COR-L47 (cell line): ENCODE measurements at regions not wholly inside any gene's neighbourhood (a gene's known extent, or its start where the extent isn't known, plus 50 kb on each side); places are given as distances from the start of the nearest gene placed in this dataset.

ENCODE experiments used
- DNase-seq: peaks from one replicate; lab custom pipeline; 2025; lab: John Stamatoyannopoulos, UW

DNA sequence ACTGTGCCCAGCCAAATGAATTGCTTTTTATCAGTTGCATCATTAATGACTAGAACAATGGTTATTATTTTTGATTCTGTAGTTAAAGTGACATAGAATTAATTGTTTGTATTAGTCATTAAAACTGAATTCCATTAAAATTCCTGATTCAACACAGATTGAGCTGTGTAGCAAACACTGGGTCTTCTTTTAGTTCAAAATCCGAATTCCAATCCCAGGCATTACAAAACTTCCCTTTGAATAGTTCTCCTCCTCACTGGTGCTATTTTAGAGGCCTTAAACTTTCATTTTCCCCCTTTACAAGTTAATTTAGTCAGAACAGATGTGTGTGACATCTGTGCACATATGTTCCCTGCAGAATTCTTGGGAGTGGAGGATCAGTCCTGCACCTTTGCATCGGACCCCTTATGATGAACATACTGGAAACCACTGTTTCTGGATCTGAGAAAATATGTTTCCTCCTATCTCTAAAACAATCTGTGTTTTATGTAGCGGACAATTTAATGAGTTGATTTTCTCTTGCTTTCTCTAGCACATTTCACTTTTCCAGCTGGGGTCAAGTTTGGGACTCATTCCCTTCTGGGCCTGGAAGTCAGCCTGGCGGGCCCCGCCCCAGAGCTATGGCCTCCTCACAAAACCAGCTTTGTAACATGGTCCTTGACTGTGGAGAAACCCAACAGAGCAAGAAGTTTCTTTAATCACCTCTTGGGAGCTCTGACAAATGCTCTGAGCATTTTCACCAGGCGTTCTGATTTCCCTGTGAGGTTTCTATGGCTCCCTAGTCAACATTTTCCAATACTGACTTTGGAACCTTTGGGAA lies 87.9 kb upstream of the MAMDC2 start:
- no peak for DNase-seq

DNA sequence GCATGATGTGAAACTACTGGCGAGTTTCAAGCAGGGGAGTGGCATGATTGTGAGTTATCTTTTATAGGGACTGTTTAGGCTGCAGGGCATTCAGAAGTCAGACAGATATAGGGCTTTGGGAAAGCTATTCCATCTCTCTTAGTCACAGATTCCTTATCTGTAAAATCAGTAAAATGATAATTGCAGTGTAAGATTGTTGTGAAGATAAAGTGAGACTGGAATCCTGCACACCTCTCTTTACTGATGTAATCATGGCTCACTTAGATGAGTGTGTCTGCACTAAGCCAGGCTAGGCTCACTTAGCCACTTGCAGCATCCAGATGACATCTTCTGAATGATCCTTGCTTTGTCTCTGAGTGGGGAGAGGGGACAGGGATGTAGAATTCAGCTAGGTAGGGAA lies 81.8 kb upstream of the MAMDC2 start:
- no peak for DNase-seq

DNA sequence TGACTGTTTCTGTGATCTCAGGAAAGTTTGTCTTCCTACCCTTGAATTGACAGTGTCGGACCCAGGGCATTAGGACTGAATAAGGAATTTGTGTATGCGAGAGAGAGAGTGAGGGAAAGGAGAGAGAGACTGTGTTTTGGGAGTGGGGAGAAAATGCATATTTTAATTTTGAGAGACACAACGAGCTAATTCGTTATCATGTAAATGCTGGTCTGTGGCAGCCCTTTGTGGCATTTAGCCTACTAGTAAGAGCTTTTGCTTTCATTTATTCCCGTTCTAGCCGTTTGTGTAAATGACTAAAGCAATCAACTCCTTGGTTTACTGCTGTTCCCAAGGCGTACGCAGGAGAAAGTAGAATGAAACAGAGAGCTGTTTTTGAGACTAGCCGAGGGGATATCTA lies 79.8 kb upstream of the MAMDC2 start:
- DNase-seq = no peak

DNA sequence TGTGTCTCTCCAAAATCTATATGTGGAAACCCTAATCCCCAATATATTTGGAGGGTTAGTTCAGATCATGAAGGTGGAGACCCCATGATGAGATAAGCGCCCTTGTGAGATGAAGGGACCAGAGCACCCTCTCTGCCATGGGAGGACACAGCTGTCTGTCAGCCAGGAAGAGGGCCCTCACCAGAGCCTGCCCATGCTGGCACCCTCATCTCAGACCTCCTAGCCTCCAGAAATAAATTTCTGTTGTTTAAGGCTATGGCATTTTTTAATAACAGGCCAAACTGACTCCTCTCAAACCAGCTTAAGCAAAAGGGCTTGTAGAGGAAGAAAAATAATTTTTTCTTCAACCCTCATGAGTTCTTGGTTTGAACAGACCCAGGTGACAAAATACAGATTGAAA lies 79.2 kb upstream of the MAMDC2 start:
- DNase-seq = no peak

DNA sequence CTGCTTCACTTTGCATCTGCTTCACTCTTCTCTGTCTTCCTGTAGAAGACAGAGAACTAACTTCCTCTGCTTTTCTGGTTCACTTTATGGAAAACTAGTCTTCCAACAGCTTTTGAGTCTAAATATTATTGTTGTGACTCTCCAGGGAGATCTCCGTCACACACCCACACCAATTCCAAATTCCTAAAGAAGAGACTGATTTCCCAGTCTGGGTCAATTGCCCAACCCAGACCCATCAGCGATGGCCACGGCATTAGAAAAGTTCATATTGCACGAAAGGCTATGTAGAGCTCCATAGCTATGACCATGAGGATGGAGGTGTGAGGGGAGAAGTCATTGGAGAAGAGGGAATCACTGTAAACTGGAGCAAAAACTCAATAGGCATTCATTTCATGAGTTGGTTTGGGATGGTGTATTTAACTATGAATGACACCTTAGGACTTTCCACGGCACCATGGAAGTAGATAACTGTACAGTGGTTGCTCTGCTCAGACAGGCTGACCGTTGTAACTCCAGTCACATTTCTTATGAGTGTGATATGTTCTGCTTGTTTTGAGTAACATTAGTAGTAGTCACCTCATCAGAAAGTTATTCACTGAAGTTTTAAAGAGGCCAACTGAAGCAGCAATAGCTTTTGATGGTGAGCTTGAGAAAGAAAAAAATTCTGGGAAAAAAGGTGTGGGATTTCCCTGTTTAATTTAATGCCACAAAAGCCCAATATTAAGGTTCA lies 78.1 kb upstream of the MAMDC2 start:
- no peak for DNase-seq

DNA sequence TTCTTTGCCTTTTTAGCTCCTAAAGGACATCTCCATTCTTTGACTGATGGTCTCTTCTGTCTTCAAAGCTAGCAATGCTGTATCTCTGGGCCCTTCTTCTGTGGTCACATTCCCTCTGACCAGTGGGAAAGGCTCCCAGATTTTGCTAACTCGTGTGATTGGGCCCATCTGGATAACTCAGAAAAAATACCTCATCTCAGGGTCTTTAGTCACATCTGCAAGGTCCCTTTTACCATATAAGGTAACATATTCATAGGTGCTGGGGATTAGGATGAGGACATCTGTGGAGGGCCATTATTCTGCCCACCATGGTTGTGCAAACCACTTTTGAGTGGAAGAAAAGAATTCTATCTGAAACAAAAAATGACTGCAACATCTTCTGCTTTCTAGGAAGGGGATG lies 76.3 kb upstream of the MAMDC2 start:
- no peak for DNase-seq

DNA sequence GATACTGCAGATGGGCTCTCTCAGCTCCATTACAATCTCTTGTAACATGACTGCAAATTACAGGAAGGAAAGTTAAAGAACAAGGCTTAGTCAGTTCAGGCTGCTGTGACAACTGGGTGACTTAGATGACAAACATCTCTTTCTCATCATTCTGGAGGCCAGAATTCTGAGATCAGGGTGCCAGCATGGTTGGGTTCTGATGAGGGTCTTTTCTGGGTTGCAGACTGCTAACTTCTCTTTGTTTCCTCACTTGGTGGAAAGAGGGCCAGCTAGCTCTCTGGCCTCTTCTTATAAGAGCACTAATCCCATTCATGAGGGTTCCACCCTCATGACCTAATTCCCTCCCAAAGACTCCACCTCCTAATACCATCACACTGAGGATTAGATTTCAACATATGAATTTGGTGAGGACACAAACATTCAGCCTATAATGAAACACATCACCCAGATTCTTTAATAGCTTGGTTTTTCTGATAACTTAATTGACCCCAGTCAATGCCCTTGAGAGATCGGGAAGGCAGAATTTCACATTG lies 73.6 kb upstream of the MAMDC2 start:
- DNase-seq = no peak

DNA sequence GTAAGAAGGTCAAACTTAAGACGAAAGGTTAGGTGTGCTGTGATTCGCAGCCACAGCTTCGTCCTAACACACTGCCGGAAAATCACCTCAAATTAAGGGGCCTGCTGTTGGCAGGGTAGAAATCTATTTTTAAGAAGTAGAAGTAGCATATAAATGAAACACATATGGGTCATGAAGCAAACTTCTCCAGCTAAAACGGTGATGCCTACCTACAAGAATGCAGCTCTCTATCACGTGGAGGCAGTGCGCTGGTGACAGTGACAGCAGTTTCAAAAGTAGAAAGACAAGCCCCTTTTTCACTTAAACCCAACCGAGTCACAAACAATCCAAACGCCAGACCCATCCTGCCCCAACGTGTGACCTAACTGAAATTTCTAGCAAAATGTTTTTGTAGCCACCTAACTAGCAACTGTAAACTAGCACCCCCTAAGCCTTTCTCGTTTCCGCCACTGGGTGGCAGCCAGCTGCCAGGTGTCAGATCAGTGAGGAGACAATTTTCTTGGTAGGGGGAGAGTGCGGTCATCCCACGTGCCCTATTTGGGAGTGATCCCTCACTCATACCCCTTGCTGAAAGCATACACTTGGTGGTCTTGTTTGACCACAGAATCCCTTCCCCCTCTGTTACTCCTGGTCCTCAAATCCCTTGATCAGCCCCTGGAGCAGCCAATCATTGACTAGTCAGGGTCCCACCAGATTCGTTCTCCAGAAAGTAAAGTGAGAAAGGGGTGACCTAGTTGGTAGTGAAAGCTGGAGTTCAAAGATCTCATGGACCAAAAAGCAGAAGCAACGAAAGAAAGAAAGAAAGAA lies 71.8 kb upstream of the MAMDC2 start:
- peak; percentile 82 for DNase-seq

DNA sequence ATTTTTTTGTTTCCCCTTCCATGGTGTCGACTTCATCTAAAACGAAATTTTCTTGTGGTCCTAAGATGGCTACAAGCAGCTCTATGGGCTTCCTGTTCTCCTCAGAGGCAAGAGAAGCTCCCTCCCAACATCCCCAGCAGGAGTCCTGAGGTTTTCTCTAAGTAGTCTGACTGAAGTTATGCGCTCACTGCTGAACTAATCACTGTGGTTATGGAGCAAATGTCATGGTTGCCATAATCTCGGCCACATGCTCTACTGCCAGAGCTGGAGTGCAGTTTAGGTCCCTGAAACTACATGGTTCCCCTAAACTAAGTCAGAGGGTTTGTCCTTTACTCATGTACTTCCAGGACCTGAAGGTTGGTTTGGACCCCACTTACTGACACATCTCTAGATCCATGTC lies 68.0 kb upstream of the MAMDC2 start:
- no peak for DNase-seq

DNA sequence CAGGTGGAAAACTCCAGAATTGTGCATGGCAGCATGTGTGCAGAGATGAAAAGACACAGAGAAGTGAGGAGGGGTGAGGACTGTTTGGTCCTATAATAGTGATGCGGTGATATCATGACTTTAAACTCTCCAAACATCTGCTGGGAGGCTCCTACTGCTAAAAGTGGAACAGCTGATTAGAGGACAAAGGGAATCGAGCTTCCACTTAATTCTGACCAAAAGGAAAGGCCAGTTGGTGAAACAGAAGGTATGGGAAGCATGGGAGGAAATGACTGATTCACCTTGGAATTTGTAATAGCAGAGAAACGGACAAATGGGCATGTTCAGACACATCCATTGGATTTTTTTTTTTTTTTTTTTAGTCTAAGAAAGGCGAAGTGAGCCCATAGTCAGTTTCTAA lies 67.5 kb upstream of the MAMDC2 start:
- no peak for DNase-seq

DNA sequence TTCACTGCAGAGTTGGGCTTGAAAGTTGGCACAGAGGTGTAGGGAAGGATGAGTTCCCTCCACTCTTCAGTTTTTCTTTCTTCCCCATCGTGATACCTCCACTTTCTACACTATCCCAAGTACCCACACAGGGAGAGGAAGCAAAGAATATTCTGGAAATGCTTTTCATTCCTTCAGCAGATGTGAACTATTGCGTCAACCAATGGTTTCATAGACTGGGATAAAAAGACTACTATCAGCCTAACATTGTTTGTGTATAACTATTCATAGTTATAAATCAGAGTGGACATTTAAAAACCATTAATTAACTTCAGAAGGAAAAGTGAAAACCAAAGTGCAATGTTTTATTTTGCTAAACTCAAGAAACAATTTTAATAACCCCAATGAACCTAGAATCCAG lies 63.6 kb upstream of the MAMDC2 start:
- no peak for DNase-seq

DNA sequence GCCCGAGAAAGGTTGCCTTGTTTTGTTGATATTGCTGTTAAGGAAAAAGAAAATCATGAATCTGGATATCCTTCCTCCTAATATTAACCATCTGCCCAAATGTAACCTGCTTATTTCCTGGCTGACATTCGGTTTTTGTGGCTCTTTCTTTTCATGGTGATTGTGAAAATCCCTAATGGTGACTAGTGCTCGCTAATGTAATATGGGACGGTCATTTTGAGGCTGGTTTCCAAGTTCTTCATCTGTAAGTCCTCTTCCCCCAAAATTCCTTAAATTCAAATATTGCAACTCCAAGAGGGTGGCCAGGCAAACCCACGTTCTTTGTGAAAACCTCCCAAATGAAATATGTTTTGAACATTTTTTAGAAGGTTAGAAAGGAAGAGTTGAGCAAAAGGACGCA lies 63.1 kb upstream of the MAMDC2 start:
- DNase-seq = no peak

DNA sequence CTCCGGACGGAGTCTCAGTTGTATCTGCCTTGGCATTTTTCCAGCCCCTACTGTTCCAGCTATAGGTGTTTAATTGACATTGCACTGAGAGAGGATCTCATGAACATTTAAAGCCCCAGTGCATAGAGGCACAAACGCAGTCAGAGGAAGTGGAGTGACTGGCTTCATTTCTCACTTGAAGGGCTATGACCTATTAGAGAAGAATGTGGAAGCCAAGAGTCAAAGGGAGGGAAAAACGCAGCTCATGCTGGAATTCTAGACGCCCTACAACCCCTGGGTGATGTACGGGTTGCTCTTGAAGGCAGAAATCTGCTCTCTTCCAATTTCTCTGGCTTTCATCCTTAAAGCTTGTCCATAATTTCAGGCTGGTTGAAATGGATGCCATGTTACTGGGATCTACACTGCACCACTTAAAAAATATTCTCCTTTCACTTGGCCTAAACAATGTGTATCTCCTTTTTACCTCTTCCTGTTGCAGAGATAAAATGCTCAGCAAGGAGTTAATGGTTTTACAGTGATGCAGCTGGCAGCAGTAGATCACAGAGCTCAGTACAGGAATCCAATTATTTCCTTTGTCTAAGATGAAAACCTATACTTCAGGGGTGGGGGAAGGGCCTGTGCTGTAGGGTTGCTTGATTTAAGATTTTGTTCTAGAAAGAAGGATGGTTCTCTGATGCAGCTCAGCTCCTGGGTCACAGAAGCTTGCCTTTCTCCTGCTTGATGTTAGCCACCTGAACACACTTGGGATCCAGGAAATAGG lies 61.8 kb upstream of the MAMDC2 start:
- peak; percentile 67 for DNase-seq

DNA sequence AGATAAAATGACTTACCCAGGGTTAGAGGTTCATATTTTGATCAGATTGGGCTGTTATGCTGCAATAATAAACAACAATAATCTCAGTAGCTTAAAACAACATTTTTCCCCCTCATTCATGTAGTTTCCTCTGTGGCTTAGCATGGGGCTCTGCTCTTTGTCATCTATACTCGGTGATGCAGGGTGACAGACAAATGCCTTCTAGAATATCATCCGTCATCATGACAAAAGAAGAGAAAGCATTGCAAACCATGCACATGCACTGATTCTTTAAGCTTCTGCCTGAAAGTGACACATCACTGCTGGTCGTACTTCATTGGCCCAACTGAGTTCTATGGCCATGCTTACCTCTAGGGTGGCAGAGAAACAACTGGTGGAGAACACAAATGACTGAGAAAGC lies 58.8 kb upstream of the MAMDC2 start:
- DNase-seq = no peak

DNA sequence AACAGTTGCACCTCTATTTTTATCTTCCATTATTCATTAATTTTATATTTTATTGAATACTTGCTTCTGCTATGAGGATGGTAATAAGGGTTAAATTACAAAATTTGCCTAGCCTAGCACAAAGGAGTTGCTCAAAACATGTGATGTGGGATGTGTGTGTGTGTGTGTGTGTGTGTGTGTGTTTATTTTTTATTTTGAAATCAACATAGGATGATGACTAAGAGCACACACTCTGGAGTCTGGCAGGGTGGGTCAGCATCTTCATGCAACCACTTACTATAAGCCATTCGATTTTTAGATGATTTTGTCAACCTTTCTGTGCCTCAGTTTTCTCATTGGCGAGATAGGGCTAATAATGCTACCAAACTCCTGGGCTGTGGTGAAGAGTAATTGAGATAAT lies 57.7 kb upstream of the MAMDC2 start:
- no peak for DNase-seq

DNA sequence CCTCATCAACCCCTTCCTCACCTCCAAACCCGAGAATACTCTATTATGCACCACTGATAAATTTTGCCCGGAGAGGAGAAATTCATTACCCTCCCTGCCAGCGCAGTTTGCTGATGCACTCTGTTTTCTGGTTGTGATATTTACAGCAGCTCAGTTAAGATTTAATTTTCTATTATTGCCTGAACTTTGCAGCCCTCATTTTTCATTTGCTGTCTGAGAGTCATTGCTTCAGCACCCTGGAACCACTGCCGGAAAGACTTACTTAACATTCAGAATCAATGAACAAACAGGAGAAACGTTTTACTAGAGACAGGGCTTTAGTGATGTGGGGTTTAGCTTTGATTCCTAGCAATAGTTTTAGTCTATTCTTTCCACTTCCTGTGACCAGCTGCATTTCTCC lies 56.7 kb upstream of the MAMDC2 start:
- no peak for DNase-seq

DNA sequence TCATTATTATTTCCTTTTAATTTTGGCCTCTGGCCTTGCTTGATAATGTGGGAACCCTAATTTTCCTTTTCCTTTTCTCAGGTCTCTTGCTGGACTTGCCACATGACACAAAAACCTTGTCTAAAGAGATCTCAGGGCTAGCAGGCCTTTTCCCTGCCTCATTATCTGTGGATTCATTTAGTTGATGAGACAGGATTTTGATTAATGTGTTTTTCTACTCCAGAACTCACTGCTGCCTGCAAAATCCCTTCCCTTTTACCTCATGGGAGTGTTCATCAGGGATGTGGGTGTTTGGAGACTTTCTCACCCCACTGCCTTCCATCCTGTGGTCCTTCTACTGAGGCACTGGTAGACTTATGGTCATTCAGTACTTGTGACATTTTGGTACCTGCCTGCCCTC lies 56.2 kb upstream of the MAMDC2 start:
- no peak for DNase-seq

DNA sequence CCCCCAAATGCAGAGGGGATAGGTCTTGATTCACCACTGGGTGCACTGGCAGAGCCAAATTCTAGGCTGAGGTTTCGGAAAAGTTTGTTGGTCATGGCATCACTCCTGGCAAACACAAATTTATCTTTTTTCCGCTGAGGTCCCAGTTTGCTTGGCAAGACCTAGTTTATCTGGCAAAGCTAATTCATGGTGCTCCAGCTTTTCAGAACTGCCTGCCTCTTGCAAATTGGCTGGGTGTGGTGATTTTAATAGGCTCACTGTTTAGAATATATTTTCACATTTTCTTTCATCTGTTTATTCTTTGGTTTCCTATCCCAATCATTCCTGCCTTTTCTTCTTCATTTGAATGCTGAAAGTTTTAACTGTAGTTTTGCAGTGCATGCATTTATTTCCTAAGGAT lies 50.5 kb upstream of the MAMDC2 start:
- DNase-seq = no peak
